Head of caudate nucleus (tissue), 42 donors: ENCODE measurements at regions not wholly inside any gene's neighbourhood (a gene's known extent, or its start where the extent isn't known, plus 50 kb on each side); places are given as distances from the start of the nearest gene placed in this dataset.
"Not testable (repeated sequence)": the region's sequence is repeated elsewhere in the genome, so short reads cannot be mapped to it uniquely, and the experiment has no call there.

Source experiments
- DNase-seq, 42 donors: peaks; one replicate each; pipeline versions ENCODE4 v3.0.0 to v3.0.0-alpha.2; 2020 to 2021; ENCODE audit warnings: mixed read lengths in 7 of 42
- intact Hi-C: fragments of 100-400 bp; cut with DNase I; formaldehyde crosslinking; loops from one replicate; pipeline ENCODE4 v1.15.0; 2022

GRCh38 chr14:97994020-97994531, 1196.9 kb downstream of the VRK1 start:
- intact Hi-C loops: no loop called here
- DNase-seq: no peak

GRCh38 chr14:97995038-97995437, 1197.9 kb downstream of the VRK1 start:
- DNase-seq: no peak
- intact Hi-C loops: no loop called here

- intact Hi-C loops: no loop called here
- DNase-seq: no peak
Observed at GRCh38 chr14:97995531-97995930, 1198.3 kb downstream of the VRK1 start.

- no peak for DNase-seq
- intact Hi-C loops: no loop called here
Observed at GRCh38 chr14:98006008-98006407, 1208.8 kb downstream of the VRK1 start.

- intact Hi-C loops: no loop called here
- no peak for DNase-seq
Observed at GRCh38 chr14:98008381-98009113, 1211.4 kb downstream of the VRK1 start.

- intact Hi-C loops, DNase-seq: not testable (repeated sequence)
Observed at GRCh38 chr14:98009177-98009576, 1212.0 kb downstream of the VRK1 start.

GRCh38 chr14:98010784-98011183, 1213.6 kb downstream of the VRK1 start:
- intact Hi-C loops: no loop called here
- no peak for DNase-seq

- DNase-seq: no peak
- intact Hi-C loops: no loop called here
Observed at GRCh38 chr14:98014851-98015615, 1217.9 kb downstream of the VRK1 start.

- intact Hi-C loops: no loop called here
- no peak for DNase-seq
Observed at GRCh38 chr14:98015921-98016320, 1218.7 kb downstream of the VRK1 start.

- intact Hi-C loops: no loop called here
- DNase-seq: no peak
Observed at GRCh38 chr14:98018628-98019027, 1221.4 kb downstream of the VRK1 start.

GRCh38 chr14:98022541-98023520, 1225.6 kb downstream of the VRK1 start:
- DNase-seq: peak in 18 of 42 donors; percentile 3 to 69 (median 20)
- intact Hi-C loops: no loop called here

GRCh38 chr14:98028162-98028561, 1231.0 kb downstream of the VRK1 start:
- DNase-seq: no peak
- intact Hi-C loops: no loop called here

GRCh38 chr14:98035396-98035795, 1236.6 kb downstream of the BCL11B start:
- no peak for DNase-seq
- intact Hi-C loops: no loop called here

GRCh38 chr14:98037831-98038230, 1234.2 kb downstream of the BCL11B start:
- DNase-seq: no peak
- intact Hi-C loops: no loop called here

GRCh38 chr14:98056946-98057345, 1215.1 kb downstream of the BCL11B start:
- intact Hi-C loops: no loop called here
- no peak for DNase-seq

- DNase-seq: no peak
- intact Hi-C loops: no loop called here
Observed at GRCh38 chr14:98059106-98059505, 1212.9 kb downstream of the BCL11B start.

- intact Hi-C loops: no loop called here
- DNase-seq: no peak
Observed at GRCh38 chr14:98062083-98062482, 1209.9 kb downstream of the BCL11B start.

- intact Hi-C loops: no loop called here
- no peak for DNase-seq
Observed at GRCh38 chr14:98069712-98070171, 1202.3 kb downstream of the BCL11B start.

GRCh38 chr14:98070536-98070935, 1201.5 kb downstream of the BCL11B start:
- DNase-seq: no peak
- intact Hi-C loops: no loop called here
